Thyroid gland (tissue), 4 donors: ENCODE measurements at regions not wholly inside any gene's neighbourhood (a gene's known extent, or its start where the extent isn't known, plus 50 kb on each side); places are given as distances from the start of the nearest gene placed in this dataset.

Experiments
- DNase-seq, 2 donors: peaks; one replicate each; pipeline ENCODE4 v3.0.0-alpha.2; 2019
- H3K27ac ChIP-seq, 3 donors: fragments of 200-600 bp; sonication (generic); 1 replicate in 2 of 3; 2 replicates in 1 of 3; pipeline ENCODE4 v1.5.1; 2016 to 2019; ENCODE audit warnings: mild to moderate bottlenecking in 1 of 3, moderate library complexity in 1 of 3
- H3K27me3 ChIP-seq: fragments of 200-600 bp; sonication (generic); one replicate; pipeline ENCODE4 v1.5.1; 2019
- H3K36me3 ChIP-seq, 2 donors: fragments of 200-600 bp; sonication (generic); one replicate each; pipeline ENCODE4 v1.5.1; 2016 to 2019
- H3K4me1 ChIP-seq, 2 donors: fragments of 200-600 bp; sonication (generic); one replicate each; pipeline ENCODE4 v1.5.1; 2017 to 2019
- H3K4me3 ChIP-seq, 3 donors: fragments of 200-600 bp; sonication (generic); replicated peaks in 1 of 3; 1 replicate in 2 of 3; 2 replicates in 1 of 3; pipeline ENCODE4 v1.5.1; 2016; ENCODE audit warnings: mild to moderate bottlenecking in 1 of 3
- H3K9me3 ChIP-seq: fragments of 200-600 bp; sonication (generic); one replicate; pipeline ENCODE4 v1.5.1; 2017
- CTCF ChIP-seq, 6 experiments: fragments of 200-600 bp in 3 of 6; fragments of 450-650 bp in 3 of 6; sonication (generic) in 3 of 6; IDR thresholded peaks; one replicate each; pipeline ENCODE4 v1.5.1; 2016 to 2019; ENCODE audit warnings: antibody characterized with exemption in 6 of 6, mild to moderate bottlenecking in 2 of 6, inconsistent platforms in 1 of 6, moderate library complexity in 1 of 6
- POLR2A ChIP-seq, 2 donors: fragments of 450-650 bp; IDR thresholded peaks; one replicate each; pipeline ENCODE4 v1.6.1; 2017; ENCODE audit warnings: antibody characterized with exemption in 2 of 2, mild to moderate bottlenecking in 2 of 2, moderate library complexity in 1 of 2
- WGBS, 2 donors: methylation state at CpG; one replicate each; pipeline ENCODE4 v1.1.5; 2017; 5-methylcytosine and 5-hydroxymethylcytosine counted together
- intact Hi-C: fragments of 100-400 bp; cut with DNase I; formaldehyde crosslinking; loops from one replicate; pipeline ENCODE4 v1.15.1; 2023

- no peaks in the 10 kb centered on the region for H3K36me3 ChIP-seq
- no peaks in the 10 kb centered on the region for H3K9me3 ChIP-seq
- WGBS, 2 donors = 27 to 51% methylated on average over 3 of the region's 3 CpGs
- intact Hi-C loops = no loop called here
- no peak for TF ChIP-seq CTCF (IDR thresholded peaks at IDR 0.05)
- TF ChIP-seq POLR2A (IDR thresholded peaks at IDR 0.05) = no peak
- H3K4me1 ChIP-seq = peaks cover 6% of the 10 kb centered on the region in 2 donors
- H3K27me3 ChIP-seq = no peaks in the 10 kb centered on the region
- peak overlapping the region; percentile 26 to 82 (median 74) for H3K27ac ChIP-seq
- peak in 1 of 2 donors; percentile 37 for DNase-seq
- H3K4me3 ChIP-seq = no peak overlapping the region
Measured at GRCh38 chr6:81401970-81402690, 350.4 kb downstream of the TENT5A start.

GRCh38 chr6:81396916-81397315 is 355.6 kb downstream of the TENT5A start:
- no peak for DNase-seq
- Histone ChIP-seq H3K4me3 (no peak overlapping the region), H3K27ac (no peak overlapping the region), H3K36me3 (no peaks in the 10 kb centered on the region), H3K9me3 (no peaks in the 10 kb centered on the region), H3K27me3 (no peaks in the 10 kb centered on the region), H3K4me1 (no peaks in the 10 kb centered on the region)
- 92 to 95% methylated on average over 2 of the region's 2 CpGs for WGBS, 2 donors
- TF ChIP-seq POLR2A (IDR thresholded peaks at IDR 0.05) (no peak), CTCF (IDR thresholded peaks at IDR 0.05) (no peak)
- intact Hi-C loops = no loop called here

- WGBS, 2 donors = 63 to 64% methylated on average over 1 of the region's 1 CpG
- TF ChIP-seq POLR2A (IDR thresholded peaks at IDR 0.05) (no peak), CTCF (IDR thresholded peaks at IDR 0.05) (no peak)
Measured at GRCh38 chr6:81387163-81387562, 365.3 kb downstream of the TENT5A start.

GRCh38 chr6:81384921-81385320 is 367.6 kb downstream of the TENT5A start:
- TF ChIP-seq CTCF (IDR thresholded peaks at IDR 0.05) (no peak), POLR2A (IDR thresholded peaks at IDR 0.05) (no peak)
- Histone ChIP-seq H3K27me3 (no peaks in the 10 kb centered on the region), H3K4me1 (no peaks in the 10 kb centered on the region), H3K9me3 (no peaks in the 10 kb centered on the region), H3K4me3 (no peak overlapping the region), H3K36me3 (no peaks in the 10 kb centered on the region), H3K27ac (no peak overlapping the region)
- no peak for DNase-seq
- intact Hi-C loops = no loop called here
- 76 to 84% methylated on average over 2 of the region's 2 CpGs for WGBS, 2 donors

More at GRCh38 chr6:81387163-81387562, 365.3 kb downstream of the TENT5A start:
- H3K27me3 ChIP-seq = no peaks in the 10 kb centered on the region
- no peaks in the 10 kb centered on the region for H3K4me1 ChIP-seq
- no peak overlapping the region for H3K27ac ChIP-seq
- no peak for DNase-seq
- H3K4me3 ChIP-seq = no peak overlapping the region
- intact Hi-C loops = no loop called here
- no peaks in the 10 kb centered on the region for H3K36me3 ChIP-seq
- no peaks in the 10 kb centered on the region for H3K9me3 ChIP-seq

GRCh38 chr6:81383472-81383871 is 369.0 kb downstream of the TENT5A start:
- no peak overlapping the region for H3K27ac ChIP-seq
- WGBS, 2 donors = 66 to 69% methylated on average over 1 of the region's 1 CpG
- intact Hi-C loops = no loop called here
- no peaks in the 10 kb centered on the region for H3K36me3 ChIP-seq
- H3K27me3 ChIP-seq = no peaks in the 10 kb centered on the region
- H3K4me1 ChIP-seq = no peaks in the 10 kb centered on the region
- no peak overlapping the region for H3K4me3 ChIP-seq
- no peak for TF ChIP-seq POLR2A (IDR thresholded peaks at IDR 0.05)
- no peak for TF ChIP-seq CTCF (IDR thresholded peaks at IDR 0.05)
- H3K9me3 ChIP-seq = no peaks in the 10 kb centered on the region
- DNase-seq = no peak
